Cardiac muscle cell (in vitro differentiated cells and primary cell): ENCODE measurements at regions not wholly inside any gene's neighbourhood (a gene's known extent, or its start where the extent isn't known, plus 50 kb on each side); places are given as distances from the start of the nearest gene placed in this dataset.
"Not testable (repeated sequence)": the region's sequence is repeated elsewhere in the genome, so short reads cannot be mapped to it uniquely, and the experiment has no call there.

Experiments used
- DNase-seq, 2 donors: peaks; one replicate each; pipeline versions ENCODE4 v3.0.0 to v3.0.0-alpha.2; 2010 to 2017; ENCODE audit warnings: low read depth in 1 of 2, low spot score in 1 of 2
- H3K27ac ChIP-seq: fragments of 200-600 bp; sonication (generic); 2 replicates; pipeline ENCODE4 v1.5.1; 2016
- H3K27me3 ChIP-seq: fragments of 200-600 bp; sonication (generic); 2 replicates; pipeline ENCODE4 v1.6.0; 2016; ENCODE audit warnings: control low read depth
- H3K36me3 ChIP-seq: fragments of 200-600 bp; sonication (generic); 2 replicates; pipeline ENCODE4 v1.5.1; 2016; ENCODE audit warnings: control low read depth
- H3K4me1 ChIP-seq: fragments of 200-600 bp; sonication (generic); 2 replicates; pipeline ENCODE4 v1.8.1; 2017; ENCODE audit warnings: low read depth, mild to moderate bottlenecking, mixed run types
- H3K4me3 ChIP-seq: fragments of 200-600 bp; sonication (generic); 2 replicates; pipeline ENCODE4 v1.5.1; 2016; ENCODE audit warnings: mild to moderate bottlenecking
- H3K9me3 ChIP-seq: fragments of 200-600 bp; sonication (generic); 2 replicates; pipeline ENCODE4 v1.5.1; 2017; ENCODE audit warnings: low read depth, mild to moderate bottlenecking, control low read depth
- TF ChIP-seq, protein P1 (sequence below): IDR thresholded peaks from 2 replicates; pipeline ENCODE4 v1.5.1; 2012; ENCODE audit warnings: low read depth, mild to moderate bottlenecking, low read length

- H3K36me3 ChIP-seq: no peaks in the 10 kb centered on the region
- H3K27me3 ChIP-seq: no peaks in the 10 kb centered on the region
- TF ChIP-seq, protein P1, sequence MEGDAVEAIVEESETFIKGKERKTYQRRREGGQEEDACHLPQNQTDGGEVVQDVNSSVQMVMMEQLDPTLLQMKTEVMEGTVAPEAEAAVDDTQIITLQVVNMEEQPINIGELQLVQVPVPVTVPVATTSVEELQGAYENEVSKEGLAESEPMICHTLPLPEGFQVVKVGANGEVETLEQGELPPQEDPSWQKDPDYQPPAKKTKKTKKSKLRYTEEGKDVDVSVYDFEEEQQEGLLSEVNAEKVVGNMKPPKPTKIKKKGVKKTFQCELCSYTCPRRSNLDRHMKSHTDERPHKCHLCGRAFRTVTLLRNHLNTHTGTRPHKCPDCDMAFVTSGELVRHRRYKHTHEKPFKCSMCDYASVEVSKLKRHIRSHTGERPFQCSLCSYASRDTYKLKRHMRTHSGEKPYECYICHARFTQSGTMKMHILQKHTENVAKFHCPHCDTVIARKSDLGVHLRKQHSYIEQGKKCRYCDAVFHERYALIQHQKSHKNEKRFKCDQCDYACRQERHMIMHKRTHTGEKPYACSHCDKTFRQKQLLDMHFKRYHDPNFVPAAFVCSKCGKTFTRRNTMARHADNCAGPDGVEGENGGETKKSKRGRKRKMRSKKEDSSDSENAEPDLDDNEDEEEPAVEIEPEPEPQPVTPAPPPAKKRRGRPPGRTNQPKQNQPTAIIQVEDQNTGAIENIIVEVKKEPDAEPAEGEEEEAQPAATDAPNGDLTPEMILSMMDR: no peak
- H3K27ac ChIP-seq: no peak overlapping the region
- H3K4me1 ChIP-seq: no peaks in the 10 kb centered on the region
- no peak for DNase-seq
- no peak overlapping the region for H3K4me3 ChIP-seq
- H3K9me3 ChIP-seq: no peaks in the 10 kb centered on the region
Measured at GRCh38 chr13:82088781-82089180, 1747.9 kb upstream of the SPRY2 start.

DNA sequence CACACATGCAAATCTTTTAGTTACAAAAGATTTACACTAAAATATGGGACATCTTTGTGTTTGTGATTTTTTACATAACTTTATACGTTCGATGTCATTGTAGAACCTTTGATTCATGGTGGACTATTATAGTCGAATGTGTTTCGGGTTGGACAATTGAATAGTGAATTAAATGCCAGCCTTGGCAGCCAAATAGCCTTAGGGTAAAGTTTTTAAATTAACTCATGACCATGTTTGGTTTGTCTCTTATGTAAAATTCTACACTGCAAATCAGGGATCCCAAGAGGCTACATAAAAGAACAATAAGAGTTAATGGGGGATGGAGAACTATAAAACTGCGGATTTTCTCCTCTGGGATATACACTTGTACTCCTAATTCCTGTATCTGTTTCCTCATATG lies 1735.6 kb upstream of the SPRY2 start:
- H3K27ac ChIP-seq: no peak overlapping the region
- H3K9me3 ChIP-seq: no peaks in the 10 kb centered on the region
- H3K4me1 ChIP-seq: no peaks in the 10 kb centered on the region
- H3K4me3 ChIP-seq: no peak overlapping the region
- no peaks in the 10 kb centered on the region for H3K27me3 ChIP-seq
- H3K36me3 ChIP-seq: no peaks in the 10 kb centered on the region
- DNase-seq: no peak
- TF ChIP-seq, protein P1: no peak

GRCh38 chr13:82070416-82070815 lies 1729.5 kb upstream of the SPRY2 start:
- H3K27ac ChIP-seq: no peak overlapping the region
- H3K4me3 ChIP-seq: no peak overlapping the region
- DNase-seq: no peak
- no peaks in the 10 kb centered on the region for H3K9me3 ChIP-seq
- TF ChIP-seq, protein P1: no peak
- no peaks in the 10 kb centered on the region for H3K4me1 ChIP-seq
- no peaks in the 10 kb centered on the region for H3K27me3 ChIP-seq
- no peaks in the 10 kb centered on the region for H3K36me3 ChIP-seq

DNA sequence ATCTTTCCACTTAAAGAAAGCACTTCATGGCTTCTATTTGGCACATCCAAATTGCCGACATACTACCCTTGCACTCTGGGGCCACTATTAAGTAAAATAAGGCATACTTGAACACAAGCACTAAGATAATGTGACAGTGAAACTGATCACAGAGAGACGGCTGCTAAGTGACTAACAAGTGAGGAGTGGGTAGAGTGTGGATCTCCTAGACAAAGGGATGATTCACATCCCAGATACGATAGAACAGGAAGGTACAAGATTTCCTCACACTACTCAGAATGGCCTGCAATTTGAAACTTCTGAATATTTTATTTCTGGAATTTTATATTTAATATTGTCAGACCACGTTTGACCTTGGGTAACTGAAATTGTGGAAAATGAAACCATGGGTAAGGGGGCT lies 1721.8 kb upstream of the SPRY2 start:
- TF ChIP-seq, protein P1: no peak

GRCh38 chr13:82058364-82058763 lies 1717.4 kb upstream of the SPRY2 start:
- Histone ChIP-seq H3K27ac (no peak overlapping the region), H3K27me3 (no peaks in the 10 kb centered on the region), H3K4me3 (no peak overlapping the region), H3K9me3 (no peaks in the 10 kb centered on the region), H3K4me1 (peaks cover 8% of the 10 kb centered on the region), H3K36me3 (no peaks in the 10 kb centered on the region)
- TF ChIP-seq, protein P1: no peak
- DNase-seq: no peak

More for the DNA sequence above, 1721.8 kb upstream of the SPRY2 start:
- Histone ChIP-seq H3K27me3 (no peaks in the 10 kb centered on the region), H3K4me3 (no peak overlapping the region), H3K9me3 (no peaks in the 10 kb centered on the region), H3K36me3 (no peaks in the 10 kb centered on the region), H3K4me1 (peaks cover 8% of the 10 kb centered on the region), H3K27ac (no peak overlapping the region)
- DNase-seq: peak in 1 of 2 donors; percentile 12

DNA sequence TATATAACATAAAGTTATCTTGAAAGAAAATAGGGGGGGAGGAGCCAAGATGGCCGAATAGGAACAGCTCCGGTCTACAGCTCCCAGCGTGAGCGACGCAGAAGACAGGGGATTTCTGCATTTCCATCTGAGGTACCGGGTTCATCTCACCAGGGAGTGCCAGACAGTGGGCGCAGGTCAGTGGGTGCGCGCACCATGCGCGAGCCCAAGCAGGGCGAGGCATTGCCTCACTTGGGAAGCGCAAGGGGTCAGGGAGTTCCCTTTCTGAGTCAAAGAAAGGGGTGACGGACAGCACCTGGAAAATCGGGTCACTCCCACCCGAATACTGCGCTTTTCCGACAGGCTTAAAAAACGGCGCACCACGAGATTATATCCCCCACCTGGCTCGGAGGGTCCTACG lies 1704.4 kb upstream of the SPRY2 start:
- not testable (repeated sequence) for H3K27ac ChIP-seq, DNase-seq, H3K27me3 ChIP-seq, H3K36me3 ChIP-seq, H3K4me1 ChIP-seq, H3K4me3 ChIP-seq, H3K9me3 ChIP-seq
